PFSK-1 (cell line): ENCODE measurements at regions not wholly inside any gene's neighbourhood (a gene's known extent, or its start where the extent isn't known, plus 50 kb on each side); places are given as distances from the start of the nearest gene placed in this dataset.

Source experiments
- FOXP2 ChIP-seq: optimal IDR thresholded peaks from 2 replicates; pipeline ENCODE3; 2011; ENCODE audit warnings: borderline replicate concordance, control low read depth, inconsistent platforms; ENCODE audit not compliant: insufficient read depth; ENCODE audit errors: extremely low read length, extremely low read depth
- POLR2AphosphoS5 ChIP-seq: IDR thresholded peaks from 2 replicates; pipeline ENCODE4 v1.6.1; 2012; ENCODE audit warnings: low read depth, mild to moderate bottlenecking, control low read depth, low read length, moderate library complexity
- SIN3A ChIP-seq: IDR thresholded peaks from 2 replicates; pipeline ENCODE4 v1.6.1; 2012; ENCODE audit warnings: mild to moderate bottlenecking, low read length, moderate library complexity, borderline replicate concordance; ENCODE audit not compliant: insufficient read depth
- TAF1 ChIP-seq: IDR thresholded peaks from 2 replicates; pipeline ENCODE4 v1.6.1; 2012; ENCODE audit warnings: low read length, control low read depth, borderline replicate concordance; ENCODE audit not compliant: insufficient read depth
- TF ChIP-seq, protein P1 (sequence below), 2 experiments: IDR thresholded peaks; 2 replicates each; pipeline versions ENCODE4 v1.6.1 to v1.8.0; 2011 to 2012; ENCODE audit warnings: low read depth in 2 of 2, low read length in 2 of 2, control low read depth in 1 of 2, inconsistent platforms in 1 of 2, mild to moderate bottlenecking in 1 of 2, moderate library complexity in 1 of 2; ENCODE audit not compliant: insufficient read depth in 1 of 2

DNA sequence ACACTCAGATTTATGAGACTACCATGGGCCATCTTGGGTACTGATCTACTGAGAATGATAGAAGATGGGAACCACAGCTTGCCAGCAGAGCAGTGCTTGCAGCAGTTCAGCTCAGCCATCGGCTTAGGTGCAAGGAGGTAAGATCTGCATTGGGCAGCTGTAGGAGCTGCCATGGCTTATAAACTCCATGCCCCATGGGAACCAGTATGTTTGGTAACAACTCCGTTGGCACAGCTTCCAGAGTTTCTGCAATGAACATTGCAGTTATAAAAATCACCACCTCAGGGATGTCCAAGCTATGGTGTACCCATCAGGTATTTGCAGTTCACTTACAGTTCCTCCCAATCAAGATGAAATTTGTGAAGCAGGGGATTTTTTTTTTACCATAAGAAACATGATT is 299.1 kb upstream of the ROPN1 start:
- TF ChIP-seq TAF1 (no peak), POLR2AphosphoS5 (no peak), SIN3A (no peak)
- TF ChIP-seq, protein P1, sequence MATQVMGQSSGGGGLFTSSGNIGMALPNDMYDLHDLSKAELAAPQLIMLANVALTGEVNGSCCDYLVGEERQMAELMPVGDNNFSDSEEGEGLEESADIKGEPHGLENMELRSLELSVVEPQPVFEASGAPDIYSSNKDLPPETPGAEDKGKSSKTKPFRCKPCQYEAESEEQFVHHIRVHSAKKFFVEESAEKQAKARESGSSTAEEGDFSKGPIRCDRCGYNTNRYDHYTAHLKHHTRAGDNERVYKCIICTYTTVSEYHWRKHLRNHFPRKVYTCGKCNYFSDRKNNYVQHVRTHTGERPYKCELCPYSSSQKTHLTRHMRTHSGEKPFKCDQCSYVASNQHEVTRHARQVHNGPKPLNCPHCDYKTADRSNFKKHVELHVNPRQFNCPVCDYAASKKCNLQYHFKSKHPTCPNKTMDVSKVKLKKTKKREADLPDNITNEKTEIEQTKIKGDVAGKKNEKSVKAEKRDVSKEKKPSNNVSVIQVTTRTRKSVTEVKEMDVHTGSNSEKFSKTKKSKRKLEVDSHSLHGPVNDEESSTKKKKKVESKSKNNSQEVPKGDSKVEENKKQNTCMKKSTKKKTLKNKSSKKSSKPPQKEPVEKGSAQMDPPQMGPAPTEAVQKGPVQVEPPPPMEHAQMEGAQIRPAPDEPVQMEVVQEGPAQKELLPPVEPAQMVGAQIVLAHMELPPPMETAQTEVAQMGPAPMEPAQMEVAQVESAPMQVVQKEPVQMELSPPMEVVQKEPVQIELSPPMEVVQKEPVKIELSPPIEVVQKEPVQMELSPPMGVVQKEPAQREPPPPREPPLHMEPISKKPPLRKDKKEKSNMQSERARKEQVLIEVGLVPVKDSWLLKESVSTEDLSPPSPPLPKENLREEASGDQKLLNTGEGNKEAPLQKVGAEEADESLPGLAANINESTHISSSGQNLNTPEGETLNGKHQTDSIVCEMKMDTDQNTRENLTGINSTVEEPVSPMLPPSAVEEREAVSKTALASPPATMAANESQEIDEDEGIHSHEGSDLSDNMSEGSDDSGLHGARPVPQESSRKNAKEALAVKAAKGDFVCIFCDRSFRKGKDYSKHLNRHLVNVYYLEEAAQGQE (IDR thresholded peaks at IDR 0.05; ENCODE audit: insufficient read depth in 1 of 2, low read depth in 2 of 2, low read length in 2 of 2), result no peak

- TF ChIP-seq SIN3A, result no peak
- no peak for TF ChIP-seq FOXP2
- TF ChIP-seq, protein P1 (IDR thresholded peaks at IDR 0.05; ENCODE audit: insufficient read depth in 1 of 2, low read depth in 2 of 2, low read length in 2 of 2), result no peak
- no peak for TF ChIP-seq TAF1
These were observed 300.4 kb upstream of the ROPN1 start for GRCh38 chr3:124292329-124292728.

DNA sequence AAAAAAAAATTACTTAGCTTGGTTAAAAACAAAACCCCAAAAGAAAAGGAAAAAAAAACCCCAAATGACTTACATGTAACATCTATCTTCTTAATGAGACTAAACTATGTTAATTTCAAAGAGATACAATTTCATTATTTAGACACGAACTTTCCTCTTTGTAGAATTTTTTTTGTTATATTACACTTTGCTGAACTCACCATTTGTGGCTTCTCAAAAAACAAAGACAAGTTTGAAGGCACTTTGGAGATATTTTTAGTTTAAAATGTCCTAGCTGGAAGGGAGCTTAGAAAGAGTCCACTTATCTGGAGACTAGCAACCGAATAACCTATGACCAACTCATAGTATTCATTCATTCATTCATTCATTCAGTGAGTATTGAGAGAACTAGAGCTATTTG is 301.7 kb upstream of the ROPN1 start:
- no peak for TF ChIP-seq SIN3A
- TF ChIP-seq, protein P1 (IDR thresholded peaks at IDR 0.05; ENCODE audit: insufficient read depth in 1 of 2, low read depth in 2 of 2, low read length in 2 of 2), result no peak
- no peak for TF ChIP-seq TAF1
- no peak for TF ChIP-seq POLR2AphosphoS5
- TF ChIP-seq FOXP2, result no peak

DNA sequence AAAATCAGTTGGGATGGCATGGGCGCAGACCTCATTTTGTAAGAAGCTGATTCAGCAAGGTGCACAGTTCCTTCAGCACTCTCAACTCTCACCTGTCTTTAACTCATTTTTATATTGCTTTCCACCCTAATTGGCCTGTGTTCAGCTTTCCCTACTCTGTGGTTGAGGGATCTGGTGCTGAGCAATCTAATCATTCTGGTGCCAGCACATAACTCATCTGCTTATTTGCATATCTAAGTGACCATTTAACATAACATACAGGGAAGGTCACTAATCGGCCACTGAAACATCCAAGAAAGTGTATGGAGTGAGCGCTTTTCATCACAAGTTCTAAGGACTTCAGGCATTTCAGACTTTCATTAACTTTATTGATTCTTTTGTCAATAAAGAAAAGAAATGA is 303.4 kb upstream of the ROPN1 start:
- TF ChIP-seq TAF1 (no peak), POLR2AphosphoS5 (no peak), FOXP2 (no peak), SIN3A (no peak)
- TF ChIP-seq, protein P1 (IDR thresholded peaks at IDR 0.05; ENCODE audit: insufficient read depth in 1 of 2, low read depth in 2 of 2, low read length in 2 of 2), result no peak

GRCh38 chr3:124296406-124296805 is 304.5 kb upstream of the ROPN1 start:
- TF ChIP-seq POLR2AphosphoS5 (no peak), TAF1 (no peak), SIN3A (no peak), FOXP2 (no peak)
- TF ChIP-seq, protein P1 (IDR thresholded peaks at IDR 0.05; ENCODE audit: insufficient read depth in 1 of 2, low read depth in 2 of 2, low read length in 2 of 2), result no peak
